NCI-H2029 (cell line): ENCODE measurements at regions not wholly inside any gene's neighbourhood (a gene's known extent, or its start where the extent isn't known, plus 50 kb on each side); places are given as distances from the start of the nearest gene placed in this dataset.
"Not testable (repeated sequence)": the region's sequence is repeated elsewhere in the genome, so short reads cannot be mapped to it uniquely, and the experiment has no call there.

Source experiments
- DNase-seq: peaks from one replicate; lab custom pipeline; 2025; lab: John Stamatoyannopoulos, UW

- DNase-seq = no peak
These were observed 613.2 kb upstream of the COBL start for GRCh38 chr7:51929818-51930217.

GRCh38 chr7:51927738-51928137, 611.1 kb upstream of the COBL start:
- DNase-seq = no peak

GRCh38 chr7:51918581-51918980, 602.0 kb upstream of the COBL start:
- DNase-seq = no peak

GRCh38 chr7:51901489-51901840, 584.9 kb upstream of the COBL start:
- no peak for DNase-seq

GRCh38 chr7:51900755-51901488, 584.3 kb upstream of the COBL start:
- not testable (repeated sequence) for DNase-seq

- DNase-seq = no peak
These were observed 583.0 kb upstream of the COBL start for GRCh38 chr7:51899611-51900010.

- no peak for DNase-seq
These were observed 565.8 kb upstream of the COBL start for GRCh38 chr7:51882412-51882811.

GRCh38 chr7:51881309-51881708, 564.7 kb upstream of the COBL start:
- no peak for DNase-seq

GRCh38 chr7:51878865-51879264, 562.3 kb upstream of the COBL start:
- no peak for DNase-seq

- DNase-seq = no peak
These were observed 552.8 kb upstream of the COBL start for GRCh38 chr7:51869452-51869851.

GRCh38 chr7:51867117-51867516, 550.5 kb upstream of the COBL start:
- DNase-seq = no peak

- DNase-seq = no peak
These were observed 543.7 kb upstream of the COBL start for GRCh38 chr7:51860305-51860704.

GRCh38 chr7:51850126-51850525, 533.5 kb upstream of the COBL start:
- no peak for DNase-seq

- DNase-seq = no peak
These were observed 531.0 kb upstream of the COBL start for GRCh38 chr7:51847461-51848134.

GRCh38 chr7:51839130-51839529, 522.5 kb upstream of the COBL start:
- not testable (repeated sequence) for DNase-seq

- DNase-seq = no peak
These were observed 511.0 kb upstream of the COBL start for GRCh38 chr7:51827631-51828030.

- no peak for DNase-seq
These were observed 507.4 kb upstream of the COBL start for GRCh38 chr7:51824050-51824449.

- DNase-seq = no peak
These were observed 506.8 kb upstream of the COBL start for GRCh38 chr7:51823437-51823836.

- no peak for DNase-seq
These were observed 501.2 kb upstream of the COBL start for GRCh38 chr7:51817694-51818225.

GRCh38 chr7:51805783-51806431, 489.3 kb upstream of the COBL start:
- DNase-seq = not testable (repeated sequence)

GRCh38 chr7:51802718-51803117, 486.1 kb upstream of the COBL start:
- DNase-seq = no peak

- DNase-seq = no peak
These were observed 480.8 kb upstream of the COBL start for GRCh38 chr7:51797371-51797770.

GRCh38 chr7:51792796-51793195, 476.2 kb upstream of the COBL start:
- DNase-seq = no peak
